KMS-11 (cell line): ENCODE measurements at regions not wholly inside any gene's neighbourhood (a gene's known extent, or its start where the extent isn't known, plus 50 kb on each side); places are given as distances from the start of the nearest gene placed in this dataset.

Source experiments
- H2AFZ ChIP-seq: fragments of 200-600 bp; sonication (generic); 2 replicates; pipeline ENCODE4 v1.6.1; 2016; ENCODE audit warnings: antibody characterized with exemption, mixed run types, low read depth
- H3K27ac ChIP-seq: fragments of 200-600 bp; sonication (generic); 2 replicates; pipeline ENCODE4 v1.6.1; 2016; ENCODE audit warnings: mild to moderate bottlenecking, mixed run types
- H3K27me3 ChIP-seq: fragments of 200-600 bp; sonication (generic); 2 replicates; pipeline ENCODE4 v1.6.1; 2017; ENCODE audit warnings: mild to moderate bottlenecking, low read depth, mixed run types, moderate library complexity; ENCODE audit not compliant: insufficient read depth
- H3K36me3 ChIP-seq: fragments of 200-600 bp; sonication (generic); 2 replicates; pipeline ENCODE4 v1.6.1; 2017; ENCODE audit warnings: mild to moderate bottlenecking, mixed run types; ENCODE audit not compliant: insufficient read depth
- H3K4me1 ChIP-seq: fragments of 200-600 bp; sonication (generic); 2 replicates; pipeline ENCODE4 v1.6.1; 2016; ENCODE audit warnings: mild to moderate bottlenecking, low read depth, mixed run types; ENCODE audit not compliant: poor library complexity, severe bottlenecking
- H3K4me2 ChIP-seq: fragments of 200-600 bp; sonication (generic); 2 replicates; pipeline ENCODE4 v1.7.0; 2016; ENCODE audit warnings: mild to moderate bottlenecking, mixed run types
- H3K4me3 ChIP-seq: fragments of 200-600 bp; sonication (generic); IDR thresholded peaks from 2 replicates; pipeline ENCODE4 v1.6.1; 2017; ENCODE audit warnings: low read depth, low read length, mixed read lengths; ENCODE audit not compliant: insufficient read depth
- H3K79me2 ChIP-seq: fragments of 200-600 bp; sonication (generic); 2 replicates; pipeline ENCODE4 v1.6.1; 2016; ENCODE audit warnings: low read depth, mixed run types; ENCODE audit not compliant: insufficient read depth
- H3K9ac ChIP-seq: fragments of 200-600 bp; sonication (generic); 2 replicates; pipeline ENCODE4 v1.6.1; 2016; ENCODE audit warnings: mild to moderate bottlenecking, mixed run types
- H4K20me1 ChIP-seq: fragments of 200-600 bp; sonication (generic); 2 replicates; pipeline ENCODE4 v1.6.1; 2016; ENCODE audit warnings: mild to moderate bottlenecking, mixed run types; ENCODE audit not compliant: insufficient read depth
- CTCF ChIP-seq: fragments of 200-600 bp; sonication (generic); conservative IDR thresholded peaks from 2 replicates; pipeline ENCODE4 v1.6.1; 2017; ENCODE audit warnings: low read depth, mild to moderate bottlenecking, antibody characterized with exemption, low read length, moderate library complexity, mixed read lengths

DNA sequence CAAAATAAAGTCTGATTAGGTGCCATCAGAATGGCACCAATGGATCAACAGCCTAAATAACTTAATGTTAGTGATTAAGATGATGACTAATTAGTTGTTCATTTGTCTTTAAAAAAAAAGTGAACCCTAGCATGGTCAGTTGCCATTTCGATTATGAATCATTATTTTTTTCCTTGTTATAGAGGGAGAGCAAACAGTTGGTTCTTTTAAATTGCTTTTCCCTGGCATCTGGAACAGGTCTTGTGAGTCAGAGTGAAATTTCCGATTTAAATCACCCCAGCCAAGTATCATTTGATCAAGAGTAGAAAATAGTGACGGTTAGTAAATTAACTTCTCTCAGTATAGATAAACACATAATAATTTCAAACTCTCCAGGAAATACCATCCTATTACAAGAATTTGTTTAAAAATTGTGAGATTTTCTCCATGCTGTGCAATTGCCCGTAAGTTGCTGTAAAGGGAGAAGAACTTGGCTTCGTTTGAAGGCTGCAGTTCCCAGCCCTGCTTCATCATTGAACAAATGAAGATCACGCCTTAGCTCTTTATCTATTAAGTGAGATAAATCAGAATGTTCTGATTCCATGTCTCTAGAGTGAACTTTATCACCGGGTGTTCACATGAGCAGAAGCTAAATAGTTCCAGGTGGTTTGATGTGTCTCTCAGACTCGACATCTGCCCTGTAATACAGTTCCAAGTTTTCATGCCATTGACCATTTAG is 741.3 kb downstream of the DOK5 start:
- Histone ChIP-seq H3K36me3 (no peaks in the 10 kb centered on the region), H2AFZ (no peak overlapping the region), H3K4me3 (no peak overlapping the region), H3K4me2 (no peak overlapping the region), H3K79me2 (no peaks in the 10 kb centered on the region), H3K27me3 (no peaks in the 10 kb centered on the region), H3K27ac (no peak overlapping the region), H3K9ac (no peak overlapping the region), H3K4me1 (no peaks in the 10 kb centered on the region), H4K20me1 (no peaks in the 10 kb centered on the region)
- TF ChIP-seq CTCF = no peak

DNA sequence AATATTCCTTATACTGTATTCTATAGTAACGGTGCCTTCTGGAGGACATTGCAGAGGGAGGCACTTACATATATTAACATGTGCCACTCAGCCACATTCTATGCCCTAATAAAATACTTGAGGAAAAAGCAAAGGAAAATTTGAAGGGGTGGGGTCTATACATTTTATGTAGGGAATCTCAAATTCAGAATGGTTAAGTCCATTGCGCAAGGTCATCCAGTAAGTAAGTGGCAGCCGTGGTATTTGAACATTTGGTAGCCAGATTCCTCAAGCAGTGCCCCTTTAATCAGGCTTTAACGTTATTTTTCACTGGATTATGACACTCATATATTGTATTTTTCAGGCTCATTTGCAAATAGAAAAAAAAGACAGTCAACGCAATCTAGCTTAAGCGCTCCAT is 738.3 kb downstream of the DOK5 start:
- Histone ChIP-seq H2AFZ (no peak overlapping the region), H3K36me3 (no peaks in the 10 kb centered on the region), H3K4me2 (no peak overlapping the region), H3K27ac (no peak overlapping the region), H3K4me3 (no peak overlapping the region), H3K79me2 (no peaks in the 10 kb centered on the region), H3K27me3 (no peaks in the 10 kb centered on the region), H3K9ac (no peak overlapping the region), H3K4me1 (no peaks in the 10 kb centered on the region), H4K20me1 (no peaks in the 10 kb centered on the region)
- TF ChIP-seq CTCF = no peak

GRCh38 chr20:55211481-55211880 is 736.1 kb downstream of the DOK5 start:
- Histone ChIP-seq H3K9ac (no peak overlapping the region), H3K4me2 (no peak overlapping the region), H3K4me3 (no peak overlapping the region), H3K27me3 (no peaks in the 10 kb centered on the region), H2AFZ (no peak overlapping the region), H3K27ac (no peak overlapping the region), H3K4me1 (no peaks in the 10 kb centered on the region), H4K20me1 (no peaks in the 10 kb centered on the region), H3K79me2 (no peaks in the 10 kb centered on the region), H3K36me3 (no peaks in the 10 kb centered on the region)
- TF ChIP-seq CTCF = no peak

DNA sequence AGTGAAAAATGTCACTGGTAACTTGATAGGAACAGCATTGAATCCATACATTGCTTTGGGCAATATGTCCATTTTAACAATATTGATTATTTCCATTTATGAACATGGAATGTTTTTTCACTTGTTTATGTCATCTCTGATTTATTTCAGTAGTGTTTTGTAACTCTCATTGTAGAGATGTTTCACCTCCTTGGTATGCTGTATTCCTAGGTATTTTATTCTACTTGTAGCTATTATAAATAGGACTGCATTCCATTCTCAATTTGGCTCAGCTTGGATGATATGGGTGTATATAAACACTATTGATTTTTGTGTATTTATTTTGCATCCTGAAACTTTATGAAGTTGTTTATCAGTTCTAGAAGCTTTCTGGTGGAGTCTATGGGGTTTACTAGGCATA is 730.3 kb downstream of the DOK5 start:
- Histone ChIP-seq H2AFZ (no peak overlapping the region), H4K20me1 (no peaks in the 10 kb centered on the region), H3K36me3 (no peaks in the 10 kb centered on the region), H3K9ac (no peak overlapping the region), H3K4me3 (no peak overlapping the region), H3K4me1 (no peaks in the 10 kb centered on the region), H3K27ac (no peak overlapping the region), H3K79me2 (no peaks in the 10 kb centered on the region), H3K4me2 (no peak overlapping the region), H3K27me3 (no peaks in the 10 kb centered on the region)
- no peak for TF ChIP-seq CTCF
